Uterus (tissue), 3 donors: ENCODE measurements at regions not wholly inside any gene's neighbourhood (a gene's known extent, or its start where the extent isn't known, plus 50 kb on each side); places are given as distances from the start of the nearest gene placed in this dataset.

ENCODE experiments used
- DNase-seq, 2 donors: peaks; one replicate each; pipeline ENCODE4 v3.0.0-alpha.2; 2019 to 2020
- H3K27ac ChIP-seq, 2 donors: fragments of 200-600 bp; sonication (generic); 1 replicate in 1 of 2; 2 replicates in 1 of 2; pipeline ENCODE4 v1.5.1; 2016 to 2018
- H3K27me3 ChIP-seq, 2 donors: fragments of 200-600 bp; sonication (generic); one replicate each; pipeline ENCODE4 v1.5.1; 2018 to 2019; ENCODE audit warnings: control low read depth in 1 of 2
- H3K36me3 ChIP-seq, 2 donors: fragments of 200-600 bp; sonication (generic); one replicate each; pipeline ENCODE4 v1.5.1; 2019; ENCODE audit warnings: control low read depth in 1 of 2
- H3K4me1 ChIP-seq, 2 donors: fragments of 200-600 bp; sonication (generic); one replicate each; pipeline ENCODE4 v1.5.1; 2018 to 2019; ENCODE audit warnings: control low read depth in 1 of 2
- H3K4me3 ChIP-seq, 2 donors: fragments of 200-600 bp; sonication (generic); 1 replicate in 1 of 2; 2 replicates in 1 of 2; pipeline ENCODE4 v1.5.1; 2018 to 2019; ENCODE audit warnings: mild to moderate bottlenecking in 1 of 2
- H3K9me3 ChIP-seq, 2 donors: fragments of 200-600 bp; sonication (generic); one replicate each; pipeline ENCODE4 v1.5.1; 2019; ENCODE audit warnings: control low read depth in 1 of 2
- CTCF ChIP-seq, 4 experiments: fragments of 200-600 bp in 2 of 4; fragments of 450-650 bp in 2 of 4; sonication (generic) in 2 of 4; IDR thresholded peaks; one replicate each; pipeline ENCODE4 v1.5.1; 2016 to 2019; ENCODE audit warnings: antibody characterized with exemption in 4 of 4, mild to moderate bottlenecking in 2 of 4, moderate library complexity in 1 of 4
- POLR2A ChIP-seq, 2 donors: fragments of 450-650 bp; IDR thresholded peaks; one replicate each; pipeline ENCODE4 v1.6.1; 2016; ENCODE audit warnings: antibody characterized with exemption in 2 of 2, mild to moderate bottlenecking in 1 of 2, moderate library complexity in 1 of 2
- intact Hi-C: fragments of 100-400 bp; cut with DNase I; formaldehyde crosslinking; loops from one replicate; pipeline ENCODE4 v1.15.1; 2023; ENCODE audit warnings: low total_unique reads
- donor health status: DM: yes; HTN: yes; CAD: no.

GRCh38 chr12:107353312-107353711 lies 260.0 kb upstream of the CRY1 start:
- DNase-seq: no peak

GRCh38 chr12:107355004-107355565 lies 261.7 kb upstream of the CRY1 start:
- Histone ChIP-seq H3K27ac (no peak overlapping the region), H3K27me3 (no peaks in the 10 kb centered on the region), H3K4me3 (no peak overlapping the region), H3K36me3 (no peaks in the 10 kb centered on the region), H3K9me3 (no peaks in the 10 kb centered on the region), H3K4me1 (no peaks in the 10 kb centered on the region)
- TF ChIP-seq CTCF (IDR thresholded peaks at IDR 0.05) (no peak), POLR2A (IDR thresholded peaks at IDR 0.05) (no peak)
- intact Hi-C loops: no loop called here
- DNase-seq: no peak

More at GRCh38 chr12:107353312-107353711, 260.0 kb upstream of the CRY1 start:
- no peak for TF ChIP-seq POLR2A (IDR thresholded peaks at IDR 0.05)
- TF ChIP-seq CTCF (IDR thresholded peaks at IDR 0.05): no peak
- no peaks in the 10 kb centered on the region for H3K9me3 ChIP-seq
- no peaks in the 10 kb centered on the region for H3K36me3 ChIP-seq
- H3K4me3 ChIP-seq: no peak overlapping the region
- no peak overlapping the region for H3K27ac ChIP-seq
- intact Hi-C loops: no loop called here
- H3K4me1 ChIP-seq: no peaks in the 10 kb centered on the region
- no peaks in the 10 kb centered on the region for H3K27me3 ChIP-seq

- intact Hi-C loops: no loop called here
- no peaks in the 10 kb centered on the region for H3K4me1 ChIP-seq
Measured at GRCh38 chr12:107355612-107356011, 262.3 kb upstream of the CRY1 start.

DNA sequence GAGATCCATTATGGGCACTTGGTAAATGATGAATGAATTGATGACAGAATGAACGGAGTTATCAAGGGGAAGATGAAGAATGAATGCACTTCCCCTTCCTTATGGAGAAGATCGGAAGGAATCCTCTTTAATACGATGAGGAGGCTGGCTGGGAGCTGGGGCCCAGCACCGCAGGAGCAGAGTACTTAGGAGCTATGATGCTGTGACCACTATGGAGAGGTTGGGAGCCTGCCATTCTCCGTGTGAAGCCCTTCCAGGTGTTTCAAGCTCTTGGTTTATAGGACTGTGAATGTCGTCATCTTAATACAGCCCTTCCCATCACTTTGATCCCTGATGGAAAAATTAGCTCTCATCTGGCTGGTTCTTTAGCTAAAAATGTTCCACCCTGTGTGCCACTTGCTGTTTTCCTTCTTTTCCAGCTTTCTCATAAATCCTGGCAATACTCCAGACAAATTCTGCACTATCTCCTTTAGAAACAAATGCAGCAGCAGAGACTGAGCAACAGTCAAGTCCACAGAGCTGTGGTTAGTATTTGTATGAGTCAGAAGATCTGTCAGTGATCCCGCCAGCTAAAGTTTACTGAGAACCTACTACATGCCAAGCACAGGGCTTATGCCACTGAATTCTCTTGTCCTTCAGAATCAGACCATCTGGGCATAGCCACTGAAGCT lies 263.1 kb upstream of the CRY1 start:
- Histone ChIP-seq H3K4me1 (no peaks in the 10 kb centered on the region), H3K27me3 (no peaks in the 10 kb centered on the region), H3K9me3 (no peaks in the 10 kb centered on the region), H3K27ac (no peak overlapping the region), H3K36me3 (no peaks in the 10 kb centered on the region), H3K4me3 (no peak overlapping the region)
- TF ChIP-seq CTCF (IDR thresholded peaks at IDR 0.05): no peak
- no peak for TF ChIP-seq POLR2A (IDR thresholded peaks at IDR 0.05)
- no peak for DNase-seq
- intact Hi-C loops: no loop called here

More at GRCh38 chr12:107355612-107356011, 262.3 kb upstream of the CRY1 start:
- Histone ChIP-seq H3K36me3 (no peaks in the 10 kb centered on the region), H3K27ac (no peak overlapping the region), H3K4me3 (no peak overlapping the region), H3K9me3 (no peaks in the 10 kb centered on the region), H3K27me3 (no peaks in the 10 kb centered on the region)
- DNase-seq: no peak
- TF ChIP-seq CTCF (IDR thresholded peaks at IDR 0.05) (no peak), POLR2A (IDR thresholded peaks at IDR 0.05) (no peak)

DNA sequence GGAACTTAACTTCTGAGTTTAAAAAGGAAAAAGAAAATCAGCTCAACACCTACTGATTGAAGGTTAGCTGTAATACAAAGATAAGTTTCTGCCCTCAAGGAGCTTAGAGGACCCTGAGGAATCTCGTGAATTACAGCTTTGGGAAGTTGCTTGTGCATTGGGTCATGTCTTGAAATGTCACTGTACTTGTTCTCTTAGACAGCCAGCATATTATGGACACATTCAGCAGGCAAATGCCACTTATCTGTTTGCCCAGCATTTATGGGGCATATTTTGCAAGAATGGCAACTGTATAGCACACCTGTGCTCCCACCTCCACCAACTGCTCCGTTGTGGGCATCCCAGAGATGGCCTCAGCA lies 263.6 kb upstream of the CRY1 start:
- no peak for DNase-seq
- TF ChIP-seq POLR2A (IDR thresholded peaks at IDR 0.05) (no peak), CTCF (IDR thresholded peaks at IDR 0.05) (no peak)
- intact Hi-C loops: no loop called here

More for the DNA sequence above, 263.6 kb upstream of the CRY1 start:
- H3K27me3 ChIP-seq: no peaks in the 10 kb centered on the region
- no peak overlapping the region for H3K4me3 ChIP-seq
- no peak overlapping the region for H3K27ac ChIP-seq
- H3K36me3 ChIP-seq: no peaks in the 10 kb centered on the region
- no peaks in the 10 kb centered on the region for H3K9me3 ChIP-seq
- no peaks in the 10 kb centered on the region for H3K4me1 ChIP-seq
